BLaER1 treated with 17β-estradiol and CSF1 and Interleukin-3, amounts not matched to agents 10 nM and 100 nM (cell line): ENCODE measurements at regions not wholly inside any gene's neighbourhood (a gene's known extent, or its start where the extent isn't known, plus 50 kb on each side); places are given as distances from the start of the nearest gene placed in this dataset.

Experiments
- H3K27ac ChIP-seq, 11 experiments: shearing (Covaris generic); formaldehyde crosslinking; 2 replicates each; pipeline ENCODE4 v1.8.1; 2022
- H3K27me3 ChIP-seq, 11 experiments: shearing (Covaris generic); formaldehyde crosslinking; 2 replicates each; pipeline ENCODE4 v1.8.1; 2022
- H3K36me3 ChIP-seq, 11 experiments: shearing (Covaris generic); formaldehyde crosslinking; 2 replicates each; pipeline ENCODE4 v1.8.1; 2022
- H3K4me1 ChIP-seq, 10 experiments: shearing (Covaris generic); formaldehyde crosslinking; 2 replicates each; pipeline ENCODE4 v1.8.1; 2022
- H3K4me2 ChIP-seq, 11 experiments: shearing (Covaris generic); formaldehyde crosslinking; 2 replicates each; pipeline ENCODE4 v1.8.1; 2022
- H3K4me3 ChIP-seq, 10 experiments: shearing (Covaris generic); formaldehyde crosslinking; 2 replicates each; pipeline ENCODE4 v1.8.1; 2022
- H3K9ac ChIP-seq, 11 experiments: shearing (Covaris generic); formaldehyde crosslinking; 2 replicates each; pipeline ENCODE4 v1.8.1; 2022
- H3K9me3 ChIP-seq, 11 experiments: shearing (Covaris generic); formaldehyde crosslinking; replicated peaks in 1 of 11; 2 replicates each; pipeline ENCODE4 v1.8.1; 2022
- H4K20me1 ChIP-seq, 11 experiments: shearing (Covaris generic); formaldehyde crosslinking; 2 replicates each; pipeline ENCODE4 v1.8.1; 2022
- Cebpa-rat ChIP-seq, 11 experiments: shearing (Covaris generic); IDR thresholded peaks; 2 replicates each; pipeline ENCODE4 v1.8.1; 2022

DNA sequence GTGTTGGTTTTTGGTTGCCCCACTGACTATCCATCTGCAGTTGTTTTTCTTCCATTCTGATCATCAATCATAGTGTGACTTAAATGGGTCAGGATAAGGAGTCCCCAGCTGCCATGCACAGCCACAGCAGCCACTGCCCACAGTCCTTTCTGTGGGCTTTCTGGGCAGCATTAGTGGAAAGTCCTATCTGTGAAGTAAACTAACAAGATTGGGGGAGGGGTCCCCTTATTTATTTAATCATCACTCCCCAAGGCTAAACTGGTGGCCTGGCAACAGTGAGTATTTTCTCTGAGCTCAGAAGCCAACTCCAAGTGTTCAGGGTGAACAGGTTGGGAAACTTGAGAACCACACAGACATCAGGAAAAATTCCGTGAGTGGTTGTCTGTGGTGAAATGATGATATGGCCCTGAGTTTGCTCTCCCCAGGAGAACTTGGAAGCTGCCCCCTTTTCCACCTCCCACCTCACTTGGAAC lies 145.0 kb downstream of the CCDC34 start:
- Histone ChIP-seq H3K4me1 (peaks cover 0 to 8% (median 0%) of the 10 kb centered on the region in 10 experiments; a peak in 1 of 20 replicates), H3K36me3 (no peaks in the 10 kb centered on the region), H3K4me2 (no peak overlapping the region), H3K9ac (no peak overlapping the region), H3K27me3 (no peaks in the 10 kb centered on the region), H4K20me1 (no peaks in the 10 kb centered on the region), H3K27ac (no peak overlapping the region), H3K4me3 (no peak overlapping the region), H3K9me3 (no peaks in the 10 kb centered on the region)
- no peak for TF ChIP-seq Cebpa-rat (IDR thresholded peaks at IDR 0.05)

DNA sequence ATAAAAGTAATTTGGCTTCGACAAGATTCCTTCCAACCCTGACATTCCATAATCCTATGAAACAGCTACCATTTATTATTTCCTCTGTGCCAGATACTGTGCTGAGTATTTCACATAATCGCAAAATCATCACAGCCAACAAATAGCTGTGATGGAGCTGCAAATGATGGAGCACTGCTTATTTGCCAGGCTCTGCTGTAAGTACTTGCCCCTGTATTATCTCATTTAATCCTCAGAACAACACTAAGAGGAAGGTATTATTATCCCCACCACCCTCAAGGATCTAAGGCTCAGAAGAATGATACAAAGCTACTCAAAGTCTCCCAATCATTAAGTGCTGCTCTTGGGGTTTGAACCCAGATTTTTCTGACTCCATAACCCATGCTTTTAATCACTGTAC lies 145.5 kb downstream of the CCDC34 start:
- Histone ChIP-seq H3K36me3 (no peaks in the 10 kb centered on the region), H4K20me1 (no peaks in the 10 kb centered on the region), H3K27ac (no peak overlapping the region), H3K9me3 (no peaks in the 10 kb centered on the region), H3K27me3 (no peaks in the 10 kb centered on the region), H3K9ac (no peak overlapping the region), H3K4me2 (no peak overlapping the region), H3K4me3 (no peak overlapping the region), H3K4me1 (peaks cover 0 to 8% (median 0%) of the 10 kb centered on the region in 10 experiments; a peak in 1 of 20 replicates)
- TF ChIP-seq Cebpa-rat (IDR thresholded peaks at IDR 0.05) = no peak

DNA sequence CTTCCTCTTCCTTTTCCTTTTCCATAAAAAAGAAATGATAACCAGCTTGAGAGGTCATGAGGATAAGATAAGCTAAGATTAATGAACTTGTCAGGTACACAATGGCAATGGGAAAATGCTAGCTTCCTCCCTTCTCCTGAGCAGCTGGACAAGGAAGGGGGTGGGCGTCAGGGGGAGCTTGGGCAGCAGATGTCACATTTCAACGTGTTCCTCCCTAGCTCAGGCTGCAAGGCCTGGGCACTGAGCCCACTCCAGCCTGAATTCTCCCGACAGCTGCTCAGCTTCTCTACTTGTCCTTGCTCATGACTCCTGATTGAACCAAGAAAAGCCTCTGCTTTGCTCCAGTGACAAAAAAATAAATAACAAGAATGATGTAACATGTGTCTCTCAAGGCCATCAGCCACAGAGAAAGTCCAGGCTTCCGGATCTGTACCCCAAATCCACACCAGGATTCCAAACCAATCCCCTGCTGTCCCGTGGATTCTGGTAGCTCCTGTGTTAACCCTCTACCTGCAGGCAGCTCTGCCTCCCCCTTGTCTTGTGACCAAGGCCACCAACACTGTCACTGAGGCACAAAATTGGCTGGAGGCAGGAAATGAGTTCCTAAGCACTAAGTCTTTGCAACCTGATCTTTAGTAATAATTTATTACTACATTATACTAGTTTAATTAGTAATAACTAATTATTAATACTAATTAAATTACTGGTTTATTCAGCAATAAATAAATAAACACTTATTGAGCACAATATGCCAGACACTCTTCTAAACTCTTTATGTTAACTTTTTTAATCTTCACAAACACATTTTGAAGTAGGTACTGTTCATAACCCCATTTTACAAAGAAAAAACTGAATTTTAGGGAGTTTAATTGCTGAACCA lies 146.5 kb downstream of the CCDC34 start:
- Histone ChIP-seq H3K9me3 (no peaks in the 10 kb centered on the region), H3K4me3 (no peak overlapping the region), H4K20me1 (no peaks in the 10 kb centered on the region), H3K4me1 (peaks cover 4 to 12% (median 6%) of the 10 kb centered on the region in 10 experiments; a peak in 16 of 20 replicates), H3K4me2 (no peak overlapping the region), H3K27ac (no peak overlapping the region), H3K27me3 (no peaks in the 10 kb centered on the region), H3K9ac (no peak overlapping the region), H3K36me3 (no peaks in the 10 kb centered on the region)
- no peak for TF ChIP-seq Cebpa-rat (IDR thresholded peaks at IDR 0.05)

DNA sequence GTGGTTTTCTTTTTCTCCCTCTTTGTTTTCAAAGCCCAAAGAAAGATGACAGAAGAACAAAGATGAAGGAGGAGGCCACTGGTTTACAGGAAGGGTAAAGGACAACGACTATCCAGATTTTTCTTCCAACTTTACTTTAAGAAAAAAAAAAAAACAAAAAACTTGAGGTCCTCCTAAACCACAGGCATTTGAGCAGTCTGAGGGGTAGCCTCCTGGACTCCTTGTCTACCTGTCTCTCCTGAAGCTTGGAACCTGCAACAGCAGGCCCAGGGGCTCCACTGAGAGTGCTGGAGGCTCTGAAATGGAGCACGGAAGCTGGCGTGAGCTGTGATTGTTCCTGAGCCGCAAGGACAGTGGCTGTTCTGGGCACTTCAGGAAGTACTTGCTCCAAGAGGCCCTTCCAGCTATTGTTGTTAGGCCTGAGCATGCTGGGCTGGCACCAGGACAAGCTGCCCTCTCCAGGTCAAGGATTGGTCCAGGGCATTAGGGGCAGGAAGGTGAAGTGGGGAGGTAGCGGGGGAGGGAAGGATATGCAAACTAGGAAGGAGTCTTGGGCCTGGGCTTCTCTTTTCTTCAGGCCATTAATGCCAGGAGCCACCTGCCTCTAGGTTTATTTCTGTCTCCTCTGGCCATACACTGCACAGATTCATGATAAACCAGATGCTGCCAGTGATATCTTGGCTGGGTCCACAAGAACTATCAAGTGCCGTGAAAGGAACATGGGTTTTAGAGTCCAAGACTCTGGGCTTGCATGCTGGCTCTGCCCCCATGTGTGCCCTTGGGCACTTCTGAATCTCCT lies 147.3 kb downstream of the CCDC34 start:
- Histone ChIP-seq H3K36me3 (no peaks in the 10 kb centered on the region), H3K4me3 (no peak overlapping the region), H4K20me1 (no peaks in the 10 kb centered on the region), H3K9me3 (no peaks in the 10 kb centered on the region), H3K9ac (no peak overlapping the region), H3K4me1 (peaks cover 5 to 15% (median 7%) of the 10 kb centered on the region in 10 experiments; a peak in 16 of 20 replicates), H3K4me2 (no peak overlapping the region), H3K27ac (no peak overlapping the region), H3K27me3 (no peaks in the 10 kb centered on the region)
- no peak for TF ChIP-seq Cebpa-rat (IDR thresholded peaks at IDR 0.05)

DNA sequence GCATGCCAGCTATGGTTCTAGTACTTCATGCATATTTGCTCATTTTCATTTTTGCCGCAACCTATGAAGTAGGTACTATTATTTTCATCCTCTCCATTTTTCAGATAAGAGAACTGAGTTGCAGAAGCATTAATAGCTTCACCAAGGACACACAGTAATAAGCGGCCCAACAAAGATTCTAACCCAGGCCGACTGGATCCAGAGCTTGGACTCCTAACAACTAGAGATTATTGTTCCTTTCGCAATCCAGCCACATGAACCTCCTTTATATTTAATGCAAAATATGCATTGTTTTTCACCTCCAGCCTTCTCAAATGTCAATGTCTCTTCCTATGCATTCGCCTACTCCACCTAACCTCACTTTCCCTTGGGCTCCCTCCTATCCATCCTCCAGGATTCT lies 148.3 kb downstream of the CCDC34 start:
- H3K9ac ChIP-seq = no peak overlapping the region
- no peak overlapping the region for H3K27ac ChIP-seq
- H3K27me3 ChIP-seq = no peaks in the 10 kb centered on the region
- no peaks in the 10 kb centered on the region for H3K9me3 ChIP-seq
- H3K4me3 ChIP-seq = no peak overlapping the region
- no peak for TF ChIP-seq Cebpa-rat (IDR thresholded peaks at IDR 0.05)
- no peaks in the 10 kb centered on the region for H3K36me3 ChIP-seq
- no peak overlapping the region for H3K4me2 ChIP-seq
- no peaks in the 10 kb centered on the region for H4K20me1 ChIP-seq
- H3K4me1 ChIP-seq = peaks cover 5 to 18% (median 7%) of the 10 kb centered on the region in 10 experiments; a peak in 16 of 20 replicates

DNA sequence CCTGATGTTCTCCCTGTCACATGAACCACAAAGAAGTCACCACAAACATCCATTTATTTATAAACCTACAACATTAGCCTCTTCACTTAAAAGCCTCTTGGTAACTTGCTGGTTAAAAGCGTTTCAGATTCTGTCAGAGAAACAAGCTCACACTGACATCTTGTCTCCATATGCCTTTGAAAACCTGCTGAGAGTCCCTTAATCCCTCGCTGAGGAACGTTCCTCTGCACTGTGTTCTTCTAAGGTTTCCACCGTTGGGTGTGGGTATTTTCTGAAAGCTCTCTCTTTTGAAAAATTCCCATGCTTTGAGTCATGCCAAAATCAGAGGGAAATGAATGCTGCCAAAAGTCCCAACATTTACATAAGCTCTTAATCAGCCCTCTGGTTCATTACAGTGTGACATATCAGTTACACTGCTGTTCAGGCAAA lies 149.8 kb downstream of the CCDC34 start:
- H4K20me1 ChIP-seq = no peaks in the 10 kb centered on the region
- no peaks in the 10 kb centered on the region for H3K36me3 ChIP-seq
- no peak overlapping the region for H3K27ac ChIP-seq
- H3K9ac ChIP-seq = no peak overlapping the region
- H3K9me3 ChIP-seq = no peaks in the 10 kb centered on the region
- H3K4me3 ChIP-seq = no peak overlapping the region
- H3K27me3 ChIP-seq = no peaks in the 10 kb centered on the region
- H3K4me2 ChIP-seq = no peak overlapping the region
- H3K4me1 ChIP-seq = peaks cover 5 to 16% (median 10%) of the 10 kb centered on the region in 10 experiments; a peak in 16 of 20 replicates
- no peak for TF ChIP-seq Cebpa-rat (IDR thresholded peaks at IDR 0.05)

DNA sequence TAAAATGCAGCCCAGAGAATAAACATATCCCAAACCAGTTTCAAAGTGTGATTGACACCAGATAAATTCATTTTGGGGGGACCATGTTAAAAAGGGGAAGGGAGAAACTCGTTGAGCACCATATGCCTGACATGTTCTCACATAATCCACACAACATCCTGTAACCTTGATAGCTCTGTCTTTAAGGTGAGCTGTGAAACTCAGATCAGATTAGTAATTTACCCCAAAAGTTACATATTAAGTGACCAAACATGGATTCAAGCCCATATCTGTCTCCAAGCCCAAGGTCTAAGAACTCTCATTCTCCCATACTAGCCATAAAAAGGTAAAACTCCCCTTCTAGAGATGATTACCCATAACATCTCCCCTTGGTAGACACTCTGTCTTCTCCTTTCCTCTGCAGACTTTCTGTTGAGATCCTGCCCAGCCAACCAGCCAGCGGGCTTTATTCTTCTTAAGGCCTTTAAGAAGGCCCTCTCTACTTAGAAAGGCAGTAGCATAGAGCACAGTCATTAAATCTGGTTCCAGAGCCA lies 150.7 kb downstream of the CCDC34 start:
- peak overlapping the region in 1 of 11 experiments; percentile 13; a peak in 1 of 22 replicates for H3K27ac ChIP-seq
- no peaks in the 10 kb centered on the region for H3K36me3 ChIP-seq
- H4K20me1 ChIP-seq = no peaks in the 10 kb centered on the region
- H3K27me3 ChIP-seq = no peaks in the 10 kb centered on the region
- no peak for TF ChIP-seq Cebpa-rat (IDR thresholded peaks at IDR 0.05)
- H3K9ac ChIP-seq = no peak overlapping the region
- no peak overlapping the region for H3K4me3 ChIP-seq
- H3K4me2 ChIP-seq = peak overlapping the region in 7 of 11 experiments; percentile 9 to 57 (median 25); a peak in 5 of 22 replicates
- H3K9me3 ChIP-seq = no peaks in the 10 kb centered on the region
- H3K4me1 ChIP-seq = peaks cover 5 to 18% (median 11%) of the 10 kb centered on the region in 10 experiments; a peak in 16 of 20 replicates

DNA sequence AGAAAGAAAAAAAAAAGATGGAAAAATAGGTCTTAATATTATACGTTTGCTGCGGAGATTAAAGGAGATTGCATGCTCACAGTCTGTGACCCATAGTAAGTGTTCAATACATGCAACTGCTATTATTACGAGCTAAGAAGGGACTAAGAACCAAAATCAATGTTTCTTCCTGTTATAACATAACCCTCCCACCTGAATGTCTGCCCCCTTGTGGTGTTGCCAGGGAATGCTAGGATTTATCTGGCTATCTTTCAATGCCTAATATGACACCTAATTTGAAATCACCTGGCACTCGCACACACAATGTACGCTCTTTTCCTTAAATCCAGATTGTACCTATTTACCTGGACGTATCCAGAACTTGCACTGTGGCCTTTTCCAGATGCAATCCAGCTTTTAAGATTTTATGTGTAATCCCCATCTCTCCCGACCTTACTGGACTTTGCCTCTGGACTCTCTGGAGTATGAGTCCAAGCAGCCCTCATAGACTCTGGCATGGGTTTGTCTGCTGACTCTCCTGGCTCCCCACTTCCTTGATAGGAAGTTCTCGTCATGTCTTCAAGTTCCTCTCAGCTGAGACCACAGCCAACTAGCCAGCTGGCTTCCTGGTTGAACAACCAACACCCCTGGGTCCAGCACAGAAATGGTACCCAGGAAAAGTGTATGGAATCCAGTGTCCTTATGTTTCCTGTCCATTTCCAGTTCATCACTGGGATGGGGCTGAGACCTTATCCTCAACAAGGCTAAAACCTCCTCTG lies 151.5 kb downstream of the CCDC34 start:
- Histone ChIP-seq H4K20me1 (no peaks in the 10 kb centered on the region), H3K9ac (no peak overlapping the region), H3K27ac (peak overlapping the region in 2 of 11 experiments; percentile 11 to 13; a peak in 2 of 22 replicates), H3K4me3 (no peak overlapping the region), H3K9me3 (no peaks in the 10 kb centered on the region), H3K4me1 (peaks cover 5 to 26% (median 13%) of the 10 kb centered on the region in 10 experiments; a peak in 16 of 20 replicates), H3K4me2 (peak overlapping the region in 10 of 11 experiments; percentile 9 to 57 (median 28); a peak in 11 of 22 replicates), H3K27me3 (no peaks in the 10 kb centered on the region), H3K36me3 (no peaks in the 10 kb centered on the region)
- TF ChIP-seq Cebpa-rat (IDR thresholded peaks at IDR 0.05) = no peak
